RPMI8226 (cell line): ENCODE measurements at regions not wholly inside any gene's neighbourhood (a gene's known extent, or its start where the extent isn't known, plus 50 kb on each side); places are given as distances from the start of the nearest gene placed in this dataset.

Experiments used
- DNase-seq: peaks from one replicate; pipeline ENCODE4 v3.0.0-alpha.2; 2015

GRCh38 chrX:68944211-68944610 is 115.4 kb downstream of the EFNB1 start:
- no peak for DNase-seq

- DNase-seq = no peak
Measured at GRCh38 chrX:68942840-68943239, 114.0 kb downstream of the EFNB1 start.

DNA sequence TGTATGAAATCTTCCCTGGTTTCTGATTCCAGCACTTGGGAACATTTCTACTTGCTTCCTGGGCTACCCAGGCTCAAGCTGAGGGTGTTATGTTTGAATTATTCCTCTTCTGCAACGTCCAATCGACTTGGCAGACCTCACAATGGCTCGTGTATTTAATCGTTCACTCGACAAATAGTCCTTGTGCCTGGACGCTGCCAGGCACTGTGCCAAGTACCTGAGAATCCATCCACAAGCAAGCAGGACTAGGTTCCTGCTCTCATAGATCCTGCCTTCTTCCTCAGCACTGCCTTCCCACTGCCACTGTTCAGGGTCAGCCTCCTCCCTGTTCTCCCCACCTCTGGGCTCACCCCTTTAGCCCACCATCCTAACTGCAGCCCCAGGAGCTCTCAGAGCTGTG is 113.3 kb downstream of the EFNB1 start:
- DNase-seq = no peak

GRCh38 chrX:68941385-68941952 is 112.6 kb downstream of the EFNB1 start:
- DNase-seq = no peak

DNA sequence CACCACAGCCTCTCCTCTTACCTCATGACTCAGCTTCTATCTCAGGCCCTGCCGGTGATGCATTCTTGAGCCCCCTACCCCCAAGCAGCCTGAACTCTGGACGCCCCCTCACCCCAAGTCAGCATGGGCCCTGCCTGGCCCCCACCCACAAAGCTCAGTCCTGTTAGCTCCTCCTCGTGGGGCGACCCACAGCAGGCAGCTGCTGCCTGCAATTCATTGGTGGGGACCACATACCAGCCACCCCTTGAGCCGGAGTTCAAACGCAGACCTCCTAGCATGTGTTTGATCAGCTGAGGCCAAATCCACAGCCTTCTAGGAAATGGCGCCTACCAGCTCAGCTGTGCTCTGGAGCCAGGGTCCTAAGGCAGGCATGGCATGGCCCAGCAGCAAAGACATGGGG is 111.8 kb downstream of the EFNB1 start:
- DNase-seq = no peak

GRCh38 chrX:68939868-68940267 is 111.0 kb downstream of the EFNB1 start:
- no peak for DNase-seq

DNA sequence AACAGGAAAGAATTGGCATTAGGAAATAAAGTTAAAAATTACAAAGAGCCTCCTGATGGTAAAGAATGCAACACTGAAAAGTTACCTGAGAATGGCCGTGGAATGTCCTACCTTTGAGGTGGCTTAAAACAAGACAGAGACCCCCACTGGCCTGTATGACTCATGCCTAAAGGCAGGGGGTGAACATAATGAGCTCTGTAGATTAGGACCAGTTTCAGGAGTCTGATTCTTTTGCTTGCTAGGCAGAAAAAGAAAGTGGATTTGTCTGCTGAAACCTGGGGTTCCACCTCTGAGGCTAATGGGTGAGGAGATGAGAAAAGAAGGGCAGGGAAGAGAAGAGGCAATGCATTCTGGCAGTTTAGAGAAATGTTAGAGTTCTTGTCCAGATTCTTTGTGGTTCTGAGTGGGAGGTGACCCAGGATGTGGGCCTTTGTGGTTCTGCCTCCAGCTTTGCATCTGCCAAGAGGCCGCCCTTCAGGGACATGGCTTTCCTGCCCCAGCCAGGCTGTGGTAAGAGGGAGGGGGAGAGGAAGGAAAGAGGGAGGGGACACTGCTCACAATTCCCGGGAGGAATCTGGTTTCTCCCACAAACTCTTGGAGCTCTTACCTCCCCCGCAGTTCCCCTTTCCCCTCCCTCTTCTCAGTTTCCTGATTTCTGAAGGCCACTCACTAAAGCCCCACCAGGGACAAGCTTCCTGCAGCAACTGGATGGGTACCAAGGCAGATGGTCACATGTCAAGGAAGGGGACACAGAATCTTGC is 109.6 kb downstream of the EFNB1 start:
- DNase-seq = no peak

DNA sequence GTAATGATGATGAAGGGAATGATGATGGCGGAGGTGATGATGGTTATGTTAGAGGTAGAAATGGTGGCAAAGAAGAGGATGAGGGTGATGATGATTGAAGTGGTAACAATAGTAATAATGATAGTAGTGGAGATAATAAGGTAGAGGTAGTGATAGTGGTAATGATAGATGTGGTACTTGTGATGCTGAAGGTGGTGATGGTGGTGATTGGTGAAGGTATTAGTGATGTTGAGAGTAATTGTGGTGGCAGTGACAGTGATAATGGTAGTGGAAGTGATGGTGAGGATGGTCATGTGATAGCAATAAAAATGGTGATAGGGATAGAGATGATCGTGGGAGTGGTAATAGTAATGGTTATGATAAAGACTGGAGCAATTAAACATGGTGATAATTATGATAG is 108.8 kb downstream of the EFNB1 start:
- no peak for DNase-seq

DNA sequence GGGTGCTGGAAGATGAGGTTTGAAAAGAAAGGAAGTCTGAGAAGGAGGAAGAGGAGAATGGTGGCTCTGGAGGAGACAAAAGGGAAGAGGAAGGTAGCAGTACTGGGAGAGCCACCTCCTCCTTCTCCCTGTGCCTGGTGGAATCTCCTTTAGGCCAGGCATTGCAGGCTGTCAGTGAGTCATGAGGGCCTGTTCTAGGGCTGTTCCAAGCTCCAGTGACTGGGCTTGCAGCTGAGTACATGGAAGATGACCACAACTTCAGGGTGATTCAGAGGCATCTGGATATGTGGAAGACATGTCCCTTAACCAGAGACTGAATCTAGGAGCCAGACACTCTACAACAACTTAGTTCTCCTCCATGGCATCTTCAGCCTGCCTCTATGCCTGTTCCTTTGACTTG is 107.8 kb downstream of the EFNB1 start:
- DNase-seq = no peak

DNA sequence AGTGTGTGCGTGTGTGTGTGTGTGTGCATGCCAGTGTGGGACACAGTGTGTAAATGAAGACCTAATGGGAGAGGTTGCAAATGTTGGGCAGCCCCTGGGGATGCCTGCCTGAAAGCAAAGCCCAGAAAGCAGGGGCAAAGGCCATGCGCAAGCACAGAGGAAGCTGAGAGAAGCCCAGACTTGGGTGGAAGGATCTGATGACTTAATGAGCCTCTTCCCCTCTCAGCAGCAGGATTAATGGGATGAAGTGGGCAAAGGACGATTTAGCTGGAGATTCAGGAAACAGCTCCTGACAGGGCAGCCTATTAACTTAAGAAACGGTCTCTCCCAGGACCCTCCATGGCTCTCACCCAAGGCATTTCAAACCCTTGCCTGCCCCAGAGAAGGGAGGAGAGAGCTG is 107.3 kb downstream of the EFNB1 start:
- DNase-seq = no peak

DNA sequence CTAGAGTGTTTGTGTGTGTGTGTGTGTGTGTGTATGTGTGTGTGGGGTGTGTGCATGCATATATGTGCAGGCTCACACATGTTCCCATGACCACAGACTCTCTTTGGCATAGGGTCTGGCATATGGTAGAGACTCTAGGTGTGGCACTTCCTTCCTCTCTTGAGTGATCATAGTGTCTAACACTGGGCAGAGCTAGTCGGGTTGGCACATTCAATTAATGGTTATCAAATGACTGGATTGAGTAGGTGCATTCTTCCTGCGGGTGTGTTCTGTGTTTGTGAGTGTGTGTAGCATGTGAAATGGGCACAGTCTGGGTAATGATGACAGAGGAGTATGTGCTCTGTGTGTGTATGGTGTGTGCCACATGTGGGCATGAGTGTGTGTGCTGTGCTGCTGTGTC is 106.5 kb downstream of the EFNB1 start:
- no peak for DNase-seq

- no peak for DNase-seq
Measured at GRCh38 chrX:68934922-68935321, 106.1 kb downstream of the EFNB1 start.

DNA sequence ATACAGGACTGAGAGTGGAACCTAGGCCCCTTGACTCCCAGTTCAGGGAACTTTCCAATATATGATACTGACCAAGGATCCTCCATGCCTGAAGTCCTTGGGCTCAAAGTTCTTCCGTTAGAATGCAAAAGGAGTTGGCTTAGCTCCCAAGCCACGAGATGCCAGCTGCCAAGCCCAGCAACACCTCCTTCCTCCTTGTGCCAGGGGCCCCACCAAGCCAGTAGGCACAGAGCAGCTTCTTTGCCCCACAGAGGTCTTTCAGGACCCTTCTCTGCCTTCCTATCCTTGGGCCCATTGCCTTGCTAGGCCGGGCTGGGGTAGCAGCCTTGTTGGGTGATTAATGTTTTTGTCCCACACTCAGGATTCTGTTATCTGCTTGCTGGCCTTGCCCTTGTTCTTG is 105.6 kb downstream of the EFNB1 start:
- no peak for DNase-seq

- DNase-seq = no peak
Measured at GRCh38 chrX:68932611-68933010, 103.8 kb downstream of the EFNB1 start.

DNA sequence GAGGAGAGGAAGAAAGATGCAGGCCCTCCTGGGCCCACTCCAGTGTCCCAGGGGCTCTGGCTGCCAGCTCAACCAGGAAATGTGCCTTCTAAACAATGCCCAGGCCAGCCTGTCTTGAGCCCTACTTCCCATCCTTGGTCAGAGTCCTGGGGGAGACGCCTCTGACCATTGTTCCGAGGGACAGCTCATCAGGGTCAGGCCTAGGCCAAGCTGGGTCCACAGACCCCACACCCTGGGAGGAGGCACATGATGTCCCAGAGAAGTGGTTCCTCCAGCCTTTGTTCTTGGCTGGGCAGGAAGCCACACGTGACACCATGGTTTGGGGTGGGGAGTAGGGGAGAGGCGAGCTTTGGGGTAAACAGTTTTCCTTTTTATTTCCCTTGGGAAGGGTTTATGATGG is 102.5 kb downstream of the EFNB1 start:
- no peak for DNase-seq

DNA sequence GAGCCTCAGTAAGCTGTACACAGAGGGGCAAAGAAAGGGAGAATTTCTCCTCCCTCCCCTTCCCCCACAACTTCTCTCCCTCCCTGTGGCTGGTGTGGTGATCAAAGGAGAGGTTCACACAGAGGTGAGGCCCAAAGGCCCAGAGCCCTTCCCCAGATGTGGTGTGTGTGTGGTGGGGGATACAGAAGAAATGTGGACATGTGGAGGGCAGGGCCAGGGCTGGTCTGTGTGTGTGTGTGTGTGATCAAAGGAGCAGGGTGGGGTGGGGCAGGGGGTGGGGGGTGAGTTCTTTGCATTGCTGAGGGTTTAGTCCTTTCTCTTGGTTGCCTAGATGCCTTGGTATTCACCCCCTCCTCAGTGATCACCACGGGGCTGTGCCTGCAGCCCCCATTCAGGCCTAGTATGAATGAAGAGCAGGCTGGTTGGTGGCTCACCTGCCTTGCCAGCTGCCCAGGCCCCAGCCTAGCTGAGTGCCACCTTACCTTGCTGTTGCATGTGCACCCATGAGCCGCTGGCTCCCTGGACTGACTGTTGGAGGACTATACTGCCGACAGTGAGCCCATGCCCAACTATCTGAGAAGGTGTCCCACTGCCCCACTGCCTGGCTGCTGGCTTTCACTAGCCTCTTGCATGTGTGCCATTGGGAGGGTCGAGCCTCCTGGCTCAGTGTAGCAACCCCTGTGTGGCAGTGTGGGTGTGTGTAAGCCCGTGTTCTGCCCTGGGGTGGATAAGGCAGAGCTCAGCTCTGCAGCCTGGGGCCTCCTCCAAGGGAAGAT is 101.9 kb downstream of the EFNB1 start:
- no peak for DNase-seq

DNA sequence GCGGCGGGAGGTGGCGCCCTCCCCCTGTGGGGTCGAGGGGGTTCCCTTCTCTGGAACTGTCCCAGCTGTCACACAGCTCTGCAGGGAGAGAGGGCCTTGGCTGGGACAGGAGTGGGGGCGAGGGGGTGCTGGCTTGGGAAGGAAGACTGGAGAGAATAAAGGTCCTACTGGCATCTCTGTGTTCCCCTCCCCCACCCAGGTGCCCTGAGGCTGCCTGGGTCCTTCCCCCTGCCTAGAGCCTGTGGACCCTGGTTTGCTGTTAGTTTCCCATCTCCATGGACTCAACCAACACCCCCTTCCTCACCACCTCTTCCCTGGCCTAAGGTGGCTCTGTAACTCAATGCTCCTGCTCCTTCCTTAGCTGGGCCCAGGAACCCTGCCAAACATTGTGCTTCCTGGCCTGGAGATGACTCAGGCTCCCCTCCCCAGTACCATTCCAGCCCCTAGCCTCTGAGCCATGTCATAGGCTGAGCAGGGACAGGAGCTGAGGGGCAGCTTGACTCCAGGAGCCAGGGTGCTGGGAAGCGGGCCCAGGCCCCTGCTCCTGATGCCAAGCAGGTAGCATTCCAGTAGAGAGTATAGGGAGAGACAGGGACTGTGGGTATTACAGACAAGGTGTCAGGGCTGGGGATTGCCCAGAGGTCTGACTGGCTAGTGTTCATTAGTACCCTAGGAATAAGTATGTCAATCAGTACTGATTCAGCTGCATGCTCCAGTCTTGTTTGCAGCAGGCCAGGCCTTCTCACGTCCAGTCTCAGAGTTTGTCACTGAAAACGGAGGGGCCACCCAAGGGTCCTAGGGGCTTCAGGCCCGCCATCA is 100.7 kb downstream of the EFNB1 start:
- DNase-seq = no peak

GRCh38 chrX:68928401-68928800 is 99.6 kb downstream of the EFNB1 start:
- DNase-seq = no peak

GRCh38 chrX:68927178-68927577 is 98.4 kb downstream of the EFNB1 start:
- DNase-seq = no peak

GRCh38 chrX:68923147-68923546 is 94.3 kb downstream of the EFNB1 start:
- DNase-seq = no peak

- DNase-seq = no peak
Measured at GRCh38 chrX:68922013-68922412, 93.2 kb downstream of the EFNB1 start.

GRCh38 chrX:68920561-68920960 is 91.7 kb downstream of the EFNB1 start:
- DNase-seq = no peak

- no peak for DNase-seq
Measured at GRCh38 chrX:68919707-68920106, 90.9 kb downstream of the EFNB1 start.
